Peyer's patch (tissue), 4 donors: ENCODE measurements at regions not wholly inside any gene's neighbourhood (a gene's known extent, or its start where the extent isn't known, plus 50 kb on each side); places are given as distances from the start of the nearest gene placed in this dataset.

Source experiments
- DNase-seq, 3 donors: peaks; one replicate each; pipeline ENCODE4 v3.0.0-alpha.2; 2017 to 2019
- H3K27ac ChIP-seq, 4 donors: fragments of 200-600 bp; sonication (generic); one replicate each; pipeline ENCODE4 v1.5.1; 2016 to 2019
- H3K27me3 ChIP-seq, 2 donors: fragments of 200-600 bp; sonication (generic); one replicate each; pipeline ENCODE4 v1.5.1; 2019
- H3K36me3 ChIP-seq, 3 donors: fragments of 200-600 bp; sonication (generic); one replicate each; pipeline ENCODE4 v1.5.1; 2016 to 2019
- H3K4me1 ChIP-seq, 4 donors: fragments of 200-600 bp; sonication (generic); one replicate each; pipeline ENCODE4 v1.5.1; 2016 to 2019
- H3K4me3 ChIP-seq, 4 donors: fragments of 200-600 bp; sonication (generic); 1 replicate in 3 of 4; 2 replicates in 1 of 4; pipeline ENCODE4 v1.5.1; 2016 to 2019; ENCODE audit warnings: mild to moderate bottlenecking in 1 of 4
- H3K9me3 ChIP-seq, 4 donors: fragments of 200-600 bp; sonication (generic); one replicate each; pipeline ENCODE4 v1.5.1; 2016 to 2019; ENCODE audit warnings: mild to moderate bottlenecking in 1 of 4
- CTCF ChIP-seq, 6 experiments: fragments of 450-650 bp in 4 of 6; fragments of 200-600 bp in 2 of 6; sonication (generic) in 1 of 6; IDR thresholded peaks; one replicate each; pipeline ENCODE4 v1.5.1; 2017 to 2019; ENCODE audit warnings: antibody characterized with exemption in 6 of 6, mild to moderate bottlenecking in 3 of 6, moderate library complexity in 1 of 6
- POLR2A ChIP-seq, 2 donors: fragments of 450-650 bp; IDR thresholded peaks; one replicate each; pipeline ENCODE4 v1.5.1; 2017; ENCODE audit warnings: antibody characterized with exemption in 2 of 2, mild to moderate bottlenecking in 2 of 2, moderate library complexity in 2 of 2

GRCh38 chr10:56298941-56299340 lies 62.1 kb downstream of the ZWINT start:
- Histone ChIP-seq H3K36me3 (no peaks in the 10 kb centered on the region), H3K9me3 (no peaks in the 10 kb centered on the region), H3K27ac (no peak overlapping the region), H3K27me3 (no peaks in the 10 kb centered on the region), H3K4me1 (no peaks in the 10 kb centered on the region), H3K4me3 (no peak overlapping the region)
- TF ChIP-seq CTCF (IDR thresholded peaks at IDR 0.05): no peak
- no peak for TF ChIP-seq POLR2A (IDR thresholded peaks at IDR 0.05)
- no peak for DNase-seq

- no peak for TF ChIP-seq POLR2A (IDR thresholded peaks at IDR 0.05)
- TF ChIP-seq CTCF (IDR thresholded peaks at IDR 0.05): no peak
- no peak overlapping the region for H3K4me3 ChIP-seq
- no peaks in the 10 kb centered on the region for H3K9me3 ChIP-seq
- DNase-seq: no peak
- H3K27me3 ChIP-seq: no peaks in the 10 kb centered on the region
- H3K36me3 ChIP-seq: no peaks in the 10 kb centered on the region
- no peak overlapping the region for H3K27ac ChIP-seq
- H3K4me1 ChIP-seq: no peaks in the 10 kb centered on the region
These were observed 64.4 kb downstream of the ZWINT start for GRCh38 chr10:56296618-56297017.

GRCh38 chr10:56288403-56288802 lies 72.7 kb downstream of the ZWINT start:
- Histone ChIP-seq H3K9me3 (no peaks in the 10 kb centered on the region), H3K36me3 (no peaks in the 10 kb centered on the region), H3K4me3 (no peak overlapping the region), H3K27me3 (no peaks in the 10 kb centered on the region), H3K27ac (no peak overlapping the region), H3K4me1 (no peaks in the 10 kb centered on the region)
- TF ChIP-seq POLR2A (IDR thresholded peaks at IDR 0.05): no peak
- no peak for TF ChIP-seq CTCF (IDR thresholded peaks at IDR 0.05)
- no peak for DNase-seq

- no peaks in the 10 kb centered on the region for H3K9me3 ChIP-seq
- no peaks in the 10 kb centered on the region for H3K36me3 ChIP-seq
- no peak overlapping the region for H3K27ac ChIP-seq
- no peak for DNase-seq
- no peak overlapping the region for H3K4me3 ChIP-seq
- no peak for TF ChIP-seq CTCF (IDR thresholded peaks at IDR 0.05)
- no peak for TF ChIP-seq POLR2A (IDR thresholded peaks at IDR 0.05)
- no peaks in the 10 kb centered on the region for H3K4me1 ChIP-seq
- H3K27me3 ChIP-seq: no peaks in the 10 kb centered on the region
These were observed 75.0 kb downstream of the ZWINT start for GRCh38 chr10:56286096-56286495.

GRCh38 chr10:56279270-56279669 lies 81.8 kb downstream of the ZWINT start:
- no peak for TF ChIP-seq CTCF (IDR thresholded peaks at IDR 0.05)
- TF ChIP-seq POLR2A (IDR thresholded peaks at IDR 0.05): no peak
- H3K9me3 ChIP-seq: no peaks in the 10 kb centered on the region
- no peaks in the 10 kb centered on the region for H3K4me1 ChIP-seq
- H3K4me3 ChIP-seq: no peak overlapping the region
- no peaks in the 10 kb centered on the region for H3K36me3 ChIP-seq
- DNase-seq: no peak
- H3K27me3 ChIP-seq: no peaks in the 10 kb centered on the region
- H3K27ac ChIP-seq: no peak overlapping the region

GRCh38 chr10:56269181-56269580 lies 91.9 kb downstream of the ZWINT start:
- Histone ChIP-seq H3K36me3 (no peaks in the 10 kb centered on the region), H3K27ac (no peak overlapping the region), H3K9me3 (no peaks in the 10 kb centered on the region), H3K4me3 (no peak overlapping the region), H3K27me3 (no peaks in the 10 kb centered on the region), H3K4me1 (no peaks in the 10 kb centered on the region)
- TF ChIP-seq POLR2A (IDR thresholded peaks at IDR 0.05) (no peak), CTCF (IDR thresholded peaks at IDR 0.05) (no peak)
- no peak for DNase-seq
